Esophagus squamous epithelium (tissue), 4 donors: ENCODE measurements at regions not wholly inside any gene's neighbourhood (a gene's known extent, or its start where the extent isn't known, plus 50 kb on each side); places are given as distances from the start of the nearest gene placed in this dataset.

Experiments used
- CTCF ChIP-seq, 6 experiments: fragments of 450-650 bp in 4 of 6; fragments of 200-600 bp in 2 of 6; sonication (generic) in 2 of 6; IDR thresholded peaks; one replicate each; pipeline ENCODE4 v1.5.1; 2016 to 2019; ENCODE audit warnings: antibody characterized with exemption in 6 of 6, mild to moderate bottlenecking in 4 of 6, moderate library complexity in 4 of 6
- POLR2A ChIP-seq, 4 donors: fragments of 450-650 bp; IDR thresholded peaks; one replicate each; pipeline ENCODE4 v1.6.1; 2017; ENCODE audit warnings: antibody characterized with exemption in 4 of 4, mild to moderate bottlenecking in 4 of 4, moderate library complexity in 3 of 4

- TF ChIP-seq CTCF (IDR thresholded peaks at IDR 0.05): no peak
- no peak for TF ChIP-seq POLR2A (IDR thresholded peaks at IDR 0.05)
Measured at GRCh38 chr5:17918373-17919104, 284.3 kb downstream of the TAF11L14 start.
